Activated T-cell treated with anti-CD3 and anti-CD28 coated beads for 24 hours (primary cell): ENCODE measurements at regions not wholly inside any gene's neighbourhood (a gene's known extent, or its start where the extent isn't known, plus 50 kb on each side); places are given as distances from the start of the nearest gene placed in this dataset.
"Not testable (repeated sequence)": the region's sequence is repeated elsewhere in the genome, so short reads cannot be mapped to it uniquely, and the experiment has no call there.

ENCODE experiments used
- DNase-seq: peaks from one replicate; pipeline ENCODE4 v3.0.0-alpha.2; 2020; ENCODE audit warnings: low read depth

- no peak for DNase-seq
These were observed 245.5 kb upstream of the DDHD1 start for GRCh38 chr14:53398616-53399015.

- not testable (repeated sequence) for DNase-seq
These were observed 242.1 kb upstream of the DDHD1 start for GRCh38 chr14:53395267-53395666.

GRCh38 chr14:53391631-53392285, 238.6 kb upstream of the DDHD1 start:
- no peak for DNase-seq

GRCh38 chr14:53391156-53391555, 238.0 kb upstream of the DDHD1 start:
- DNase-seq = no peak

- no peak for DNase-seq
These were observed 236.9 kb upstream of the DDHD1 start for GRCh38 chr14:53390008-53390407.

GRCh38 chr14:53389202-53389601, 236.1 kb upstream of the DDHD1 start:
- DNase-seq = no peak

- DNase-seq = no peak
These were observed 233.2 kb upstream of the DDHD1 start for GRCh38 chr14:53386362-53386761.

GRCh38 chr14:53384536-53384935, 231.4 kb upstream of the DDHD1 start:
- no peak for DNase-seq

GRCh38 chr14:53384073-53384472, 230.9 kb upstream of the DDHD1 start:
- DNase-seq = no peak

GRCh38 chr14:53381895-53382294, 228.8 kb upstream of the DDHD1 start:
- DNase-seq = no peak

- DNase-seq = no peak
These were observed 227.7 kb upstream of the DDHD1 start for GRCh38 chr14:53380867-53381225.

GRCh38 chr14:53380052-53380866, 227.1 kb upstream of the DDHD1 start:
- no peak for DNase-seq

- DNase-seq = no peak
These were observed 225.0 kb upstream of the DDHD1 start for GRCh38 chr14:53378142-53378541.

- DNase-seq = no peak
These were observed 222.9 kb upstream of the DDHD1 start for GRCh38 chr14:53376064-53376463.

GRCh38 chr14:53375599-53375998, 222.5 kb upstream of the DDHD1 start:
- no peak for DNase-seq

GRCh38 chr14:53368711-53369201, 215.6 kb upstream of the DDHD1 start:
- DNase-seq = no peak

GRCh38 chr14:53368066-53368465, 214.9 kb upstream of the DDHD1 start:
- DNase-seq = no peak

GRCh38 chr14:53367644-53368026, 214.5 kb upstream of the DDHD1 start:
- no peak for DNase-seq

GRCh38 chr14:53365486-53366130, 212.5 kb upstream of the DDHD1 start:
- DNase-seq = no peak

GRCh38 chr14:53362916-53363315, 209.8 kb upstream of the DDHD1 start:
- not testable (repeated sequence) for DNase-seq

GRCh38 chr14:53360829-53361228, 207.7 kb upstream of the DDHD1 start:
- DNase-seq = no peak

- DNase-seq = no peak
These were observed 205.0 kb upstream of the DDHD1 start for GRCh38 chr14:53358166-53358565.
